ENCODE measurements at regions not wholly inside any gene's neighbourhood (a gene's known extent, or its start where the extent isn't known, plus 50 kb on each side); places are given as distances from the start of the nearest gene placed in this dataset.

GRCh38 chr15:36282821-36283220, 296.6 kb upstream of the CDIN1 start:
- no peaks in the 10 kb centered on the region for H3K4me1 ChIP-seq
- Mint-ChIP-seq H3K4me1 (no peaks in the 10 kb centered on the region), H3K4me3 (no peak overlapping the region), H3K36me3 (no peaks in the 10 kb centered on the region), H3K27ac (no peak overlapping the region), H3K27me3 (ENCODE audit: insufficient read depth, low read depth) (peaks cover 16% of the 10 kb centered on the region), H3K9me3 (peaks cover 22% of the 10 kb centered on the region)
- H4K20me1 ChIP-seq (ENCODE audit: low read depth) = no peaks in the 10 kb centered on the region
- no peaks in the 10 kb centered on the region for H3K79me2 ChIP-seq (ENCODE audit: low read depth)
- H3F3A ChIP-seq (ENCODE audit: low read depth) = no peaks in the 10 kb centered on the region
- H3K27ac ChIP-seq = no peak overlapping the region
- no peaks in the 10 kb centered on the region for H3K27me3 ChIP-seq
- no peaks in the 10 kb centered on the region for H3K36me3 ChIP-seq
- H3K4me2 ChIP-seq = no peak overlapping the region
- no peak for DNase-seq (ENCODE audit: low spot score)
- no peaks in the 10 kb centered on the region for H3K9me3 ChIP-seq (ENCODE audit: low read depth)
- no peak overlapping the region for H3K9ac ChIP-seq
- TF ChIP-seq EZH2phosphoT487 (IDR thresholded peaks at IDR 0.05) (no peak), EZH2 (IDR thresholded peaks at IDR 0.05) (no peak), CTCF (IDR thresholded peaks at IDR 0.05) (no peak)
- H2AFZ ChIP-seq (replicated peaks) = no peak overlapping the region
- no peak overlapping the region for H3K4me3 ChIP-seq

GRCh38 chr15:36284911-36285310, 294.5 kb upstream of the CDIN1 start:
- no peaks in the 10 kb centered on the region for H3K36me3 ChIP-seq
- Mint-ChIP-seq H3K4me1 (no peaks in the 10 kb centered on the region), H3K9me3 (peaks cover 4% of the 10 kb centered on the region), H3K27me3 (ENCODE audit: insufficient read depth, low read depth) (peaks cover 17% of the 10 kb centered on the region), H3K4me3 (no peak overlapping the region), H3K27ac (no peak overlapping the region), H3K36me3 (no peaks in the 10 kb centered on the region)
- H3K4me2 ChIP-seq = no peak overlapping the region
- H2AFZ ChIP-seq (replicated peaks) = no peak overlapping the region
- H3K9me3 ChIP-seq (ENCODE audit: low read depth) = no peaks in the 10 kb centered on the region
- TF ChIP-seq EZH2phosphoT487 (IDR thresholded peaks at IDR 0.05) = no peak
- H3F3A ChIP-seq (ENCODE audit: low read depth) = no peaks in the 10 kb centered on the region
- no peaks in the 10 kb centered on the region for H3K27me3 ChIP-seq
- H3K9ac ChIP-seq = no peak overlapping the region
- no peak overlapping the region for H3K4me3 ChIP-seq
- no peaks in the 10 kb centered on the region for H4K20me1 ChIP-seq (ENCODE audit: low read depth)
- no peaks in the 10 kb centered on the region for H3K79me2 ChIP-seq (ENCODE audit: low read depth)
- DNase-seq (ENCODE audit: low spot score) = no peak
- H3K4me1 ChIP-seq = no peaks in the 10 kb centered on the region
- no peak overlapping the region for H3K27ac ChIP-seq

- Mint-ChIP-seq H3K27me3 (ENCODE audit: insufficient read depth, low read depth) (peaks cover 13% of the 10 kb centered on the region), H3K27ac (no peak overlapping the region), H3K4me3 (no peak overlapping the region), H3K4me1 (peaks cover 10% of the 10 kb centered on the region), H3K36me3 (no peaks in the 10 kb centered on the region), H3K9me3 (no peaks in the 10 kb centered on the region)
- Histone ChIP-seq H3K9me3 (ENCODE audit: low read depth) (no peaks in the 10 kb centered on the region), H3K27ac (no peak overlapping the region), H2AFZ (replicated peaks) (no peak overlapping the region), H3K9ac (no peak overlapping the region), H3K4me2 (no peak overlapping the region), H3F3A (ENCODE audit: low read depth) (no peaks in the 10 kb centered on the region), H3K4me1 (no peaks in the 10 kb centered on the region), H3K27me3 (no peaks in the 10 kb centered on the region), H3K79me2 (ENCODE audit: low read depth) (no peaks in the 10 kb centered on the region), H3K36me3 (no peaks in the 10 kb centered on the region), H3K4me3 (no peak overlapping the region), H4K20me1 (ENCODE audit: low read depth) (no peaks in the 10 kb centered on the region)
- TF ChIP-seq CTCF (IDR thresholded peaks at IDR 0.05) (no peak), EZH2 (IDR thresholded peaks at IDR 0.05) (no peak), EZH2phosphoT487 (IDR thresholded peaks at IDR 0.05) (no peak)
- no peak for DNase-seq (ENCODE audit: low spot score)
Observed at GRCh38 chr15:36291501-36291900, 287.9 kb upstream of the CDIN1 start.

- Histone ChIP-seq H4K20me1 (ENCODE audit: low read depth) (no peaks in the 10 kb centered on the region), H3K4me2 (no peak overlapping the region), H3K27ac (no peak overlapping the region), H3K9me3 (ENCODE audit: low read depth) (no peaks in the 10 kb centered on the region), H3K36me3 (no peaks in the 10 kb centered on the region), H3K4me1 (no peaks in the 10 kb centered on the region), H3K9ac (no peak overlapping the region), H3K4me3 (no peak overlapping the region), H3K27me3 (no peaks in the 10 kb centered on the region), H2AFZ (replicated peaks) (no peak overlapping the region), H3K79me2 (ENCODE audit: low read depth) (no peaks in the 10 kb centered on the region), H3F3A (ENCODE audit: low read depth) (no peaks in the 10 kb centered on the region)
- DNase-seq (ENCODE audit: low spot score) = no peak
- TF ChIP-seq CTCF (IDR thresholded peaks at IDR 0.05) (no peak), EZH2phosphoT487 (IDR thresholded peaks at IDR 0.05) (no peak), EZH2 (IDR thresholded peaks at IDR 0.05) (no peak)
- H3K4me3 Mint-ChIP-seq = no peak overlapping the region
- H3K27me3 Mint-ChIP-seq (ENCODE audit: insufficient read depth, low read depth) = peaks cover 9% of the 10 kb centered on the region
- H3K4me1 Mint-ChIP-seq = peaks cover 10% of the 10 kb centered on the region
- H3K27ac Mint-ChIP-seq = no peak overlapping the region
- no peaks in the 10 kb centered on the region for H3K9me3 Mint-ChIP-seq
- no peaks in the 10 kb centered on the region for H3K36me3 Mint-ChIP-seq
Observed at GRCh38 chr15:36294359-36294758, 285.1 kb upstream of the CDIN1 start.

All from neural progenitor cell (in vitro differentiated cells).